Fibroblast of skin of scalp (primary cell): ENCODE measurements at regions not wholly inside any gene's neighbourhood (a gene's known extent, or its start where the extent isn't known, plus 50 kb on each side); places are given as distances from the start of the nearest gene placed in this dataset.

Source experiments
- DNase-seq: peaks from one replicate; pipeline ENCODE4 v3.0.0-alpha.2; 2013

DNA sequence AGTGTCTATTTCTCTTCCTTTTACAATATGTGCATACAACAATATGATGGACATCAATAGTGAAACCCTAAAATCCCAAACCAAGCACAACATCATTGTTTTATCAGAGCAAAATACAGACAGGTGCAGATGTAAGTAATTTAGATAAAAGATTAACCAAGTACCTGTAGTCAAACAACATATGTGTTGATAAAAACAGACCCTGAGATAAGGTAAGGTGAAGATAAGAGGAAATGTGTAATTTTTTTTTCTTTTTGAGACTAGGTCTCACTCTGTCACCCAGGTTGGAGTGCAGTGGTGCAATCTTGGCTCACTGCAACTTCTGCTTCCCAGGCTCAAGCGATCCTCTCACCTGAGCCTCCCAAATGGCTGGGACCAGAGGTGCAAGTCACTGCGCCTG, 589.8 kb downstream of the PLCL1 start:
- no peak for DNase-seq

GRCh38 chr2:198390670-198391069, 586.3 kb downstream of the PLCL1 start:
- DNase-seq: no peak

GRCh38 chr2:198387677-198388076, 583.3 kb downstream of the PLCL1 start:
- no peak for DNase-seq

DNA sequence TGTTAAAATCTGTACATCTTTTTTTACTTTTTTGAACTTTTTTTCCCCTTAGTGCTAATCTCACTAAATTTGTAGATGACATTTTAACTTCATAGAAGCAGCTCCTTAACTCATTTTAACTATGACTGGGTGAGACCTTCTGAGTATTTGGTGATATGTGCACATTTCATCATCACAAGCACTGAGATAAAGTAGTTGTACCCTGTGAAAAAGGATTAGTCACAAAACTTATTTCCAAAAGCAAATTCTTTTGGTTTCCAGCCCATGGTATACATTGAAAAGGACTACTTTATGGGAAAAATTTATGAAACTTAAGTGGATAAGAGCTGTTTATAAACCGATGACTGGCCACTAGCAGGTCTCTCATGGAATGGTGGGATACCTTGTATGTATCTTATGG, 581.5 kb downstream of the PLCL1 start:
- DNase-seq: peak; percentile 16

DNA sequence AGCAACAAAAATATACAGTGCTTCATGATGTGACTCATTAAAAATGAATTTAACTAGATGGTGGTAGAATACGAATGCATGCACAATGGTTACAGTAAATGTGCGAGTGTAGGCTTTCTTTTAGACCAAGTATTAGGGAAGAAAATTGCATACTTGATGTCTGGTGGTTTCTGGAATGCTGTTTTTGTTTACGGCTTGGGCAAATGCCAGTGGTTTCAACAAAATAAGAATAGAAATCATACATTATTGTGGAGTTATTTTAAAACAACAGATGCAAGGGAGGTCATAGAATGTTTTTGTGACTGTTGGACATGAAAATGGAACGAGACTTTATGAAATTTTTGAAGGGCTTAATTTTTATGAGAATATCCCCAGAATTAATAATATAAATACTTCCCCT, 580.9 kb downstream of the PLCL1 start:
- DNase-seq: peak; percentile 25

- DNase-seq: no peak
Measured at GRCh38 chr2:198383392-198383791, 579.0 kb downstream of the PLCL1 start.

GRCh38 chr2:198382811-198383210, 578.4 kb downstream of the PLCL1 start:
- DNase-seq: no peak

GRCh38 chr2:198376677-198377076, 572.3 kb downstream of the PLCL1 start:
- DNase-seq: no peak

- DNase-seq: no peak
Measured at GRCh38 chr2:198375083-198375410, 570.7 kb downstream of the PLCL1 start.

GRCh38 chr2:198374375-198375082, 570.1 kb downstream of the PLCL1 start:
- peak; percentile 70 for DNase-seq

DNA sequence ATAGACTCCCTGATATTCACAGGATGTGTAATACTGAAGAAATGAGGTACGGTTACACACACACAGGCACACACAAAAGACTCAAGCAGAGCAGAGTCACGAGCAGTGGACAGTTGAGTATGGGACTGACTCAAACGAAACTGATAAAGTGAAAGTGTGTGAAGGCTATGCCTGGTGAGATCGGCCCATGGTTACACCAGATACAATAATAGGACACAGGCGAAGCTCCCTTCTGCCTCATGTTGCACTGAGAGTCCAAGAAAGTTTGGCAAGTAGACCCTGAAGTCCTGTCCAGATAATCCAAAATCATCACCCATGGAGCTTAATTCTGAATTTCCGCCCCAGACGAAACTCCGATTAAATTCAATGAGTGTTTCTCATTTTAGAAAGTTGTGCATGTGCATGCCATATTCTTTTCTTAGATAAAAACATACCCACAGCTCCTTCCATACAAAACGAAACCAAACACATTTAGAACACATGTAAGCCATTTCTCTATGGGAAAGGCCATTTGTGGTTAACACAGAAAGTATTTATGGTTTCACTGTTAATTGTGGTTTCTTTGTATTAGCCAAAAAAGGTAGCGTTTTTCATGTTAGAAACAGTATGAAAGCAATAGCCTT, 567.6 kb downstream of the PLCL1 start:
- DNase-seq: peak; percentile 56

- no peak for DNase-seq
Measured at GRCh38 chr2:198371329-198371728, 566.9 kb downstream of the PLCL1 start.

GRCh38 chr2:198368089-198368488, 563.7 kb downstream of the PLCL1 start:
- DNase-seq: no peak

GRCh38 chr2:198362740-198363139, 558.3 kb downstream of the PLCL1 start:
- no peak for DNase-seq

DNA sequence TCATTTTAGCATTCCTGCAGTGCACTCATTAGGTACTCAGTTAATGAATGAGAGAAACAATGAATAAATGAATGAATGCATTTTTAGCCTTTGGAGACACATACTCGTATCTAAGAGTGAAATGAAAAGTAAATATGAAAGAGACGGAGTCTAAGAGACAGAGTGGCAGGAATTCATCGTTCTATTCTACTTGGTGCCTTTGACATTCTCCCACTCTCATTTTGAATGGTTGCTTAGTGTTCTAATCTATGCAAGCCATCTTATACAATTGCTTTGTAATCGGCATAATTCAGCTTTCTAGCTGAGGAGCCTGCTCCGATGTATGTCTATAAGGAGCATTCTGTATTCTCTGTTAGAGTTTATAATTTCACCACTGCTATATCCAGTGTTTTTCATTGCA, 554.9 kb downstream of the PLCL1 start:
- DNase-seq: no peak

DNA sequence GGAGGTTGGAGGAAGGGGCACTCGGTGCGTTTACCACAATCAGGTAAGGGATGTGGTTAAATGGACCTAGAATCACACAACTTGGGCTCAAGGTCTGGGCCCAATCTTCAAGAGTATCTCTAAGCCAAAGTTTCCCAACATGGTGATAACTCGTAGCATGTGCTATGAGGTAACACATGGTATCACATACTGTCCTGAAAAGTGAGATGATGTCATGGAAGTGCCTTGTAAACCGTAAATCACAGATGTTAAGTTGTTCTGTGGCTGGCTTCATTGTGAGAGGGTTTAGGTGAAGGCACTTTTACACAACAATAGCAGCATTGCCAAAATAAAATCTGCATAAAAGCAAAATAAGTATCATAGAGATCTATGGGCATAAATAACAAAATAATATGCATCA, 551.8 kb downstream of the PLCL1 start:
- no peak for DNase-seq

GRCh38 chr2:198351647-198352046, 547.3 kb downstream of the PLCL1 start:
- no peak for DNase-seq

- DNase-seq: peak; percentile 50
Measured at GRCh38 chr2:198347946-198348345, 543.6 kb downstream of the PLCL1 start.

- DNase-seq: peak; percentile 3
Measured at GRCh38 chr2:198347349-198347748, 543.0 kb downstream of the PLCL1 start.

- no peak for DNase-seq
Measured at GRCh38 chr2:198343471-198343870, 539.1 kb downstream of the PLCL1 start.

- no peak for DNase-seq
Measured at GRCh38 chr2:198340846-198341245, 536.5 kb downstream of the PLCL1 start.

- no peak for DNase-seq
Measured at GRCh38 chr2:198339116-198339515, 534.7 kb downstream of the PLCL1 start.

DNA sequence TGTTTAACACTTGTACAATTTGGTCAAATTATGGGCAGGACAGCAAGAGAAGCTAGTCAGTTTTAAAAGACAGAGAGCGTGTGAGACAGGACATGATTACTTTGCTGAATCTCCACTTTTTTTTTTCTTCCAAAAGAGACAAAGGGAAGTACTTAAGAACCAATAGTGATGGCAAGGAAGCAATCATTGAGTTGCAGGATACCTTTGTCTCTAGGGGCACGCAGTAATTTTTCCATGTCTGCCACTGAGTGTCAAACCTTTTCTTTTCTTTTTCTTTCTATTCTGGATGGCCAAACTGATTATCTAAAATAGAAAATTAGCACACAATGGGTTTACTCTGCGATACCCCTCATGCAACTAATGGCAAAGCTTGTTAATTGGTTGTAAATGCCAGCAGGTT, 533.0 kb downstream of the PLCL1 start:
- DNase-seq: no peak

- no peak for DNase-seq
Measured at GRCh38 chr2:198328454-198328853, 524.1 kb downstream of the PLCL1 start.

DNA sequence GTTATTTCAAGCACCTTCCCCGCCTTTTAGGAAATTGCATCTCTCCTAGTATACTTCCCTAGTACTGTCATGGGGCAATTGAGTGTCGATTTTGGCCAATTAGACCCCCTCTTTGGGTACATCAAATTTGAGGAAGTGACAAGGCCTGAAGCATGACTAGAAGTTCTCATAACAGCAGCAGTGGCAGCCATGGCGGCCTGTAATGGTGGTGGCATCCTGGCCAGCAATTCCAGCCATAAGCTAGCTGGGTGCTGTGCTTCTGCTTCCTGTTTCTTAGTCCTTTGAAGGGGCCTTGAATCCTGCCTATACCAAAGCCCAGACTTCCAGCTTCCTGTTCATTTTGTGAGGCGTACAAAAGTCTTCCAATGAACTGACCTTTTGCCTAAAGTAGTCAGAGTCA, 523.1 kb downstream of the PLCL1 start:
- no peak for DNase-seq
